Muscle layer of duodenum (tissue), 2 donors: ENCODE measurements at regions not wholly inside any gene's neighbourhood (a gene's known extent, or its start where the extent isn't known, plus 50 kb on each side); places are given as distances from the start of the nearest gene placed in this dataset.

Experiments
- H3K27ac ChIP-seq: one replicate; pipeline ENCODE4 v1.7.0; 2013; ENCODE audit warnings: mild to moderate bottlenecking, low read length
- H3K27me3 ChIP-seq: one replicate; pipeline ENCODE4 v1.7.0; 2013; ENCODE audit warnings: low read depth, mild to moderate bottlenecking, control low read depth, low read length
- H3K36me3 ChIP-seq, 2 donors: one replicate each; pipeline ENCODE4 v1.7.0; 2013; ENCODE audit warnings: low read length in 2 of 2, control low read depth in 1 of 2, mild to moderate bottlenecking in 1 of 2; ENCODE audit not compliant: insufficient read depth in 2 of 2, control insufficient read depth in 1 of 2
- H3K4me1 ChIP-seq, 2 donors: one replicate each; pipeline ENCODE4 v1.7.0; 2013; ENCODE audit warnings: low read length in 2 of 2, mild to moderate bottlenecking in 2 of 2, control low read depth in 1 of 2, moderate library complexity in 1 of 2; ENCODE audit not compliant: insufficient read depth in 2 of 2, control insufficient read depth in 1 of 2
- H3K4me3 ChIP-seq, 2 donors: one replicate each; pipeline ENCODE4 v1.7.0; 2013; ENCODE audit warnings: low read length in 2 of 2, low read depth in 1 of 2, mild to moderate bottlenecking in 1 of 2
- H3K9me3 ChIP-seq, 2 donors: one replicate each; pipeline ENCODE4 v1.7.0; 2013; ENCODE audit warnings: low read length in 2 of 2, control low read depth in 1 of 2, mild to moderate bottlenecking in 1 of 2; ENCODE audit not compliant: control insufficient read depth in 1 of 2
- donor health status: healthy.

DNA sequence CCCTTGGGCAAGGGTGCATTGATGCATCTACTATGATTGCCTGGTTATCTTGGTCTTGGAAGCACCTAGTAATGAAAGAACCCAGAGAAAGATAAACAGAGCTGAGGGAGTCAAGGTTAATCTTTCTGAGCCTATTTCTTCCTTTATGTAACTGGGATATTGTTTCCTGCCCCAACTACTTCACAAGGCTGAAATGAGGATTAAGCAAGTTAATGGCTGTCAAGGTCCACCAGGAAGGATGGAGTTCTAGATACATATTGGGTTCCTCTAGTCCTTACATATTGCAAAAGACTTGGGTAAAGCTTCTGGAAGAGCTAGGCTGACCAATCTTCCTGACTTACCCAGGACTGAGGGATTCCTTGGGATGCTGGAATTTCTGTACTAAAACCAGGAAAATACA, 589.8 kb downstream of the INSC start:
- H3K27me3 ChIP-seq, result no peaks in the 10 kb centered on the region
- H3K4me3 ChIP-seq, result no peak overlapping the region

DNA sequence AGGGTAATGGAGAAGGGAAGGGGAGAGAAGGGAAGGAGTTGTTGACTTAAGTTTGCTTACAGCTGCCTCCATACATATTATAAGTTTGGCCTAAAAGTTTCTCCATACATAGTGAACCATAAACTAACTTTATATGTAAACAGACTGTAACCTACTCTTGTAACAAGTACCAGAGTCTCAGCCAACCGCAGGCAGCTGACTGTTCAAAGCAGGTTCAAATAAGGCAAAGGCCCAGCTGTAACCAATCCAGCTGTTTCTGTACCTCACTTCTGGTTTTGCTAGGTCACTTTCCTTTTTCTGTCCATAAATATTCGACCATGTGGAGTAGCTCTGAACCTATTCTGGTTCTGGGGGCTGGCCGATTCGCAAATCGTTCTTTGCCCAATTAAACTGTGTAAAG, 591.2 kb downstream of the INSC start:
- H3K4me1 ChIP-seq, result no peaks in the 10 kb centered on the region
- H3K27ac ChIP-seq, result no peak overlapping the region
- no peaks in the 10 kb centered on the region for H3K9me3 ChIP-seq
- no peaks in the 10 kb centered on the region for H3K36me3 ChIP-seq
- no peaks in the 10 kb centered on the region for H3K27me3 ChIP-seq
- H3K4me3 ChIP-seq, result no peak overlapping the region

More for the DNA sequence above, 589.8 kb downstream of the INSC start:
- no peaks in the 10 kb centered on the region for H3K9me3 ChIP-seq
- no peak overlapping the region for H3K27ac ChIP-seq
- no peaks in the 10 kb centered on the region for H3K4me1 ChIP-seq
- no peaks in the 10 kb centered on the region for H3K36me3 ChIP-seq

DNA sequence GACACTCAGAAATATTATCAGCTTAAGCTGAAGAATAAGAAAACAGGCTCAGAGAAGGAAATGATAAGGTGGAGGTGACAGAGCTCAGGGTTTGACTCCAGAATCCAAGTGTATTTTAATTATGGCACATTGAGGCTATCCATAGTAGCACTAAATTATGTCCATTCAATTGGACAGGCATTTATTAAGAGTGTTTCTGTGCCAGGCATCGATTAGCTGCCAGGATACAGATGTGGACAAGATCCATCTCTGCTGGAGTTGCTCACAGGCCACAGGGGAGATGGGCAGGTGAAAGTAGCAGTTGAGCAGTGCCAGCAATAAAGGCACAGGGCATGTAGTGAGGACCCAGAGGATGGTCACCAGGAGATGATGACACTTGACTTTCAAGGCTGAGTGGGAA, 592.5 kb downstream of the INSC start:
- Histone ChIP-seq H3K36me3 (no peaks in the 10 kb centered on the region), H3K27me3 (no peaks in the 10 kb centered on the region), H3K9me3 (no peaks in the 10 kb centered on the region), H3K4me3 (no peak overlapping the region), H3K4me1 (no peaks in the 10 kb centered on the region), H3K27ac (no peak overlapping the region)

DNA sequence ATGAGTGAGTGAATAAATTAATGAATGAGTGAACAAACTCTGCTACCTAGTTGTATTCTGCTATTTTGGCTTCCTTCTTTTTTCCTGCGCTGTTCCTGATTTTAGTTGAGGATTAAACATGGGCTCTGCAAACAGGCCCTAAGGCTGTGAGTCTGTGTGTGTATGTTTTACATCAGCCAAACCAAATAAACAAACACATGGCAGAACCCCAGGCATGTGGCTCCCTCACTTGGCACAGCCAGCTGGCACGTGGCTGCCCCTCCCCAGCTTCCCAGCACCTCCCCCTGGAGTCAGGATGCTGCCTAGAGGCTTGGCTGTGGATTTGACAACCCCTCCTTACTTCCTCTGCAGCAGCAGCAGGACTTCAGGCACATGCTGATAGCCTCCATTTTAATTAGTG, 593.2 kb downstream of the INSC start:
- Histone ChIP-seq H3K4me3 (no peak overlapping the region), H3K27me3 (no peaks in the 10 kb centered on the region), H3K36me3 (no peaks in the 10 kb centered on the region), H3K4me1 (no peaks in the 10 kb centered on the region), H3K27ac (no peak overlapping the region), H3K9me3 (no peaks in the 10 kb centered on the region)

DNA sequence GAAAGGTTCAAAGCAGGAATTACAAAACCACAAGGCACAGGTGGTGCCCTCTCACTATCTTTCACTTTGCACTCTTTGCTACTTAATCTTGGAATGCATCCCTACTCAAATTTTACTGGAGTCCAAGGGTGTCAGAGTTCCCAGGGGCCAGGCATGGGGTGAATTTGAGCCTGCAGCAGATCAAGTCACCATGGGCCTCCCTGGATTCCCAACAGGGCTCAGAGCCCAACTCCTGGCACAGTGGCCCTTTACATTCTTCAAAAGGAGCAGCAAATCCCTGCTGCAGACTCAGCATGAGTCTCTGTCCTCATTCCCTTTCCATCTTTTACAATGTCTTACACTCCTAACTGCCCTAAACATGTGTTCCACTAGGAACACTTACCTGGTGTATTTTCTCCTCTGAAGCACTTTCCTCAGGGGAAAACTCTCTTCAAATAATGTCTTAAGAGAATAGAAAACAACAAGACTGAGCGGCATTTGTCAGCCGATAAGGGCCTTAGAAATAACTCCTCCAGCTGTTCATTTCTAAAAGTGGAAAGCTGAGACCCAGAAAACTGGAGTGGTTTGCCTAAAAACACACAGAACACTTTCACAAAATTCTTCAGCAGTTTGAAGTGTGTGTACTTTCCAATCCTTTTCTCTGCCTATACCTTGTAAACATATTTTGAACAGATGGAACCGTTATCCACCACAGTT, 596.0 kb downstream of the INSC start:
- H3K27ac ChIP-seq, result no peak overlapping the region
- H3K27me3 ChIP-seq, result no peaks in the 10 kb centered on the region
- H3K4me1 ChIP-seq, result no peaks in the 10 kb centered on the region
- no peaks in the 10 kb centered on the region for H3K36me3 ChIP-seq
- no peaks in the 10 kb centered on the region for H3K9me3 ChIP-seq
- H3K4me3 ChIP-seq, result no peak overlapping the region

DNA sequence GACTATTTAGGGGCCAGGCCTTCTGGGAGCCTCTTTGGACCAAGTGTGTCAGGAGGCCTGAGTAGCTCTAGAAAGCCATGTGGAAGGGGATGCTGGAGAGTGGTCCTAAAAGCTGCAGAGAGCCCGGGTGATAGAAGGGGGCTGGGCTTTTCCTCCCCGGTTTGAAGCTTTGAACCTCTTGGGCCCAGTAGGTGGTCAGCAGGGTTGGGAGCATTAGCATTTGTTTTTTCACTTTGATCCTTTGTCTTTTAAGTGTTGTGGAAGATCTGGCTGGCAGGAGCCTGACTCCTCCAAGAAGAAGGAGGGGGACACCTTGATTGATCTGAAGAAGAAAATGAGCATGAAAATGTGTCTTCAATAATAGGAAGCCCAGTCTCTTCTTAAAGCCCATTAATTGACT, 596.6 kb downstream of the INSC start:
- Histone ChIP-seq H3K36me3 (no peaks in the 10 kb centered on the region), H3K4me3 (no peak overlapping the region), H3K27ac (no peak overlapping the region), H3K4me1 (no peaks in the 10 kb centered on the region), H3K9me3 (no peaks in the 10 kb centered on the region), H3K27me3 (no peaks in the 10 kb centered on the region)

DNA sequence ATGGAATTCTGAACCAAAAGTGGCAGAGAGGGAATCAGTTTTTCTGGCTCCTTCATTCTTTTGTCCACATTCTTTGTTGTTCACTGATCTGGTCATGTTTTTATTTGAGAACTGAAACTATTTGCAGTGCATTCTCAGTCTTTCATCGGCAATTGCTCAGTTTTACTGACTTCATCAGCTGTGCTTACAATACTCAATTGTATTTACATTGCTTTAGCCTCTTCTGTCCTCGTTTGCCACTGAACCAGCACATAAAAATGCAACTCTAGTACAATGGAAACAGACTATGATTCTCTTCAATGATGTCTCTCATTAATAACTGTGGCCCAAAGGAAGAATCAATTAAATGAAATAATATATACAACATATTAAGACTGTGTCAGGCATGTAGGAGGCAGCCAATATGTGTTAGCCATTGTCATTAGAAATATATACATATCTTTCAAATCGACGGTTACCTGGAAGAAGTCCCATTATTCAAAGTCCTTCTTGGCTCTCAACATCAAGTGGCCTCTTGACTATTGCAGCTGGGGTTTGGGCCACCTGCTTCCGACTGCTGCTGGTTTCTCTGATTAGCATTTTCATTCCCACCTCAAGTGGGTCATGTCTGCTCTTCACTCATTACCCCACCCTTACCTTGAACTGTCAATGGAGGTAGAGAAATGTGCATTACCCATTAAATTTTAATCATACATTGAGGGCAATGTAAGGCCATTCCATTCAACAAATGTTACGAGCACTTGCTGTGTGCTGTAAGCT, 600.1 kb downstream of the INSC start:
- H3K27me3 ChIP-seq, result no peaks in the 10 kb centered on the region
- no peak overlapping the region for H3K4me3 ChIP-seq
- H3K36me3 ChIP-seq, result no peaks in the 10 kb centered on the region
- no peak overlapping the region for H3K27ac ChIP-seq
- no peaks in the 10 kb centered on the region for H3K4me1 ChIP-seq
- H3K9me3 ChIP-seq, result no peaks in the 10 kb centered on the region

DNA sequence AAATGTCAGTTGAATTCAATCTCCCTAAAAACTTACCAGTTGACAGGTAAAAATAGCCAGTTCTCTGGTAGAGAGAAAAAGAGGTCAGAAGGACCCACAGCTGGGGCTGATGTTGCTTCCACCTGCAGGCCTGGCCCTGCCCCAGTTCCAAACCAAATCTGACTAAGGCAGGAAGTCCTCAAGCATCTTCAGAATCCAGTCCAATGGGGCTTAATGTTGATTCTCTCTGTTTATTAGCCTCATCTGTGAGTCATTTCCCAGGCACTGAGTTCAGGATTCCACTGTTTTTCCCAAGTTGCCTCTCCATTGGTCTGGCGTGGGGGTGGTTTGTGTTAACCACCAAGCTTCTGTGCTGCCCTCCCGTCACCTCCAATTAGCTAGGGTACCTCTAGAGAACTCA, 601.8 kb downstream of the INSC start:
- Histone ChIP-seq H3K27ac (no peak overlapping the region), H3K27me3 (no peaks in the 10 kb centered on the region), H3K4me1 (no peaks in the 10 kb centered on the region), H3K36me3 (no peaks in the 10 kb centered on the region), H3K9me3 (no peaks in the 10 kb centered on the region), H3K4me3 (no peak overlapping the region)

DNA sequence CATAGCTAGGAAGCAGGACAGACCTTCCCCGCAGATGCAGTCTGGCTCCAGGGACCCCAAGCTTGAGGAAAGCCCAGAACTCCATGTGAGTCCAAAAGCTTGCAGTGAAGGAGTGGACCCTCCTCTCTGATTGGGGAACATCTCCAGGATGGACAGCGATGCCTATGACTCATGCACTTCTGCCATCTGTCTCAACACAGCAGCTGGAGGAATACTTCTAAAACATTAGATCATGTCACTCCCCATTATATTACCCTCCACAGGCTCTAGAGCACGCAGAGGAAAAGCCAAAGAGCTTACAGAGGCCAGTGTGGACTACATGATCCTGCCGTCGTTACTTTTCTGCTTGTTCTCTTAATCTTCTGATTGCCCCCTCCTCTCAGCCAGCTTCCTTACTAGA, 605.7 kb downstream of the INSC start:
- peaks cover 0 to 6% of the 10 kb centered on the region in 2 donors for H3K9me3 ChIP-seq
- H3K36me3 ChIP-seq, result no peaks in the 10 kb centered on the region
- H3K4me1 ChIP-seq, result no peaks in the 10 kb centered on the region
- no peaks in the 10 kb centered on the region for H3K27me3 ChIP-seq
- H3K4me3 ChIP-seq, result no peak overlapping the region
- no peak overlapping the region for H3K27ac ChIP-seq

DNA sequence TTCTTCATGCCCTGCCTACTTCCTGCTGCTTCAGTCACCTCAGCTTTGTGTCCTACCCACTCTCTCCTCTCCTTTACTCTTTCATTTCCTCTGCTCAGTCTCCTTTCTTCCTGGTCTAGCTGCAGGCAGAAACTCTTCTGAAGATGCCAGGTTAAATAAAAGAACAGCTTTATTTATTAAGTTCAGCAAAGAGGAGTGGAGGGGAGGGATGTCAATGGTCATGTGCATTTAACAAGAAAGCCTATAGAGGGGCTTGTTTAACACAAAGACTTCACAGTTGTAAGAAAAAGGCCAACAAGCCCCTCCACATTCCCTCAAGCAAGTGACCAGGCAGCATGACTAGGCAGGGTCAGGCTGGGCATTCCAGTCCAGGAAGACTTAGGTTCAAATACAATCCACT, 609.2 kb downstream of the INSC start:
- Histone ChIP-seq H3K9me3 (peaks cover 0 to 6% of the 10 kb centered on the region in 2 donors), H3K4me3 (no peak overlapping the region), H3K27me3 (no peaks in the 10 kb centered on the region), H3K27ac (no peak overlapping the region), H3K36me3 (no peaks in the 10 kb centered on the region), H3K4me1 (no peaks in the 10 kb centered on the region)

DNA sequence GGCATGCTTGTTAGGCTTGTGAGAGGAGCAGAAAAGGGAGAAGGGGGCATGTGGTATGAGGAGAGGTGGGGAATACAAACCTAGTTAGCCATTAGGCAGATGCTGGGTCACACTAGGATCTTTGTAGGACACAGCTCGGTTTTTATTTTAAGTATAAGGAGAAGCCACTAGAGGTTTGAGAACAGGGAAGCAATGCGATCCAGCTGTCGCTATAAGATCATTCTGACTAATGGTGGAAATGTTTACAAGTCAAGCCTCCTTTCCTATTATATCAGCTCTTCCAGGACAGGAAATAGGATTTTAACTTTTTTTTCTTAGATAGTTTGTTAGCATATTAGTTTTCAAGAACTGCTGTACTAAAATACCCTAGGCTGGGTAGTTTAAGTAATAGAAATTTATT, 609.9 kb downstream of the INSC start:
- Histone ChIP-seq H3K4me3 (no peak overlapping the region), H3K9me3 (peaks cover 0 to 6% of the 10 kb centered on the region in 2 donors), H3K27me3 (no peaks in the 10 kb centered on the region), H3K36me3 (no peaks in the 10 kb centered on the region), H3K27ac (no peak overlapping the region), H3K4me1 (no peaks in the 10 kb centered on the region)

DNA sequence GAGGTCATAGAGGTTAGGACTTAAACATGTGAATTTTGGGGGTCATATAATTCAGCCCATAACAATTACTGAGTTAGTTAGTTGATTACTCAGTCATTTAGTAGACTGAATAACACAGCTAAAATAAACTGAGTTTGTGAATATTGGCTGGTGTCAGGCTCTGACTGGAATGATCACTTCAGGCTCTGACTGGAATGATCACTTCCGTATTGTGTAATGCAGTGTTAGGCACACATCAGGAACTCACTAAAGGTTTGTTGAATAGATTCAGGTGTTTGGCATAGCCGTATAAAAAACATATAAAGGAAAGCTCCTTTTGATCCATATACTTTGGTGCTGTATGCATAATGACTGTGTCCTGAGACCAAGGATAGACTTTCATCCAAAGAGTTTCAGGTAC, 610.5 kb downstream of the INSC start:
- no peak overlapping the region for H3K27ac ChIP-seq
- no peaks in the 10 kb centered on the region for H3K36me3 ChIP-seq
- H3K4me1 ChIP-seq, result no peaks in the 10 kb centered on the region
- H3K9me3 ChIP-seq, result peaks cover 0 to 6% of the 10 kb centered on the region in 2 donors
- no peak overlapping the region for H3K4me3 ChIP-seq
- no peaks in the 10 kb centered on the region for H3K27me3 ChIP-seq
